ENCODE measurements at regions not wholly inside any gene's neighbourhood (a gene's known extent, or its start where the extent isn't known, plus 50 kb on each side); places are given as distances from the start of the nearest gene placed in this dataset.

- no peaks in the 10 kb centered on the region for H3K36me3 ChIP-seq (ENCODE audit: control insufficient read depth, insufficient read depth, low read length)
- no peaks in the 10 kb centered on the region for H3K79me2 ChIP-seq (ENCODE audit: control insufficient read depth, insufficient read depth, low read length)
- H2AFZ ChIP-seq (ENCODE audit: low read depth, low read length), result no peak overlapping the region
- intact Hi-C loops (cut with micrococcal nuclease) (no loop called here), in situ Hi-C loops (cut with MboI) (no loop called here)
- no peak overlapping the region for H3K9ac ChIP-seq (ENCODE audit: insufficient read depth in 1 of 2, low read depth in 2 of 2, low read length in 2 of 2)
- DNase-seq (ENCODE audit: extremely low read depth in 1 of 4, low spot score in 3 of 4) (no peak), ATAC-seq (no peak), FAIRE-seq (no peak)
- H3K27ac ChIP-seq (ENCODE audit: extremely low read depth, low read depth, low read length), result no peak overlapping the region
- WGBS (ENCODE audit: insufficient coverage, low coverage, missing lambda C conversion rate), result 0% methylated on average over 3 of the region's 3 CpGs
- no peak overlapping the region for H3K4me3 ChIP-seq
- no peaks in the 10 kb centered on the region for H4K20me1 ChIP-seq (replicated peaks; ENCODE audit: control insufficient read depth, insufficient read depth, low read length)
- 0 out of 2 replicates have a peak, but pooled peaks cover 3% of the 10 kb centered on the region for H3K9me3 ChIP-seq (replicated peaks; ENCODE audit: control insufficient read depth, insufficient read depth, low read depth, low read length)
- H3K27me3 ChIP-seq (ENCODE audit: control insufficient read depth in 2 of 2, insufficient read depth in 2 of 2, low read length in 2 of 2), result no peaks in the 10 kb centered on the region
- H3K9me1 ChIP-seq (ENCODE audit: control insufficient read depth, insufficient read depth, low read length), result no peaks in the 10 kb centered on the region
- ChIA-PET CTCF (ENCODE audit: low intra/inter-chr PET ratio) (no interaction called here), POLR2A (no interaction called here)
- no peak overlapping the region for H3K4me2 ChIP-seq (ENCODE audit: insufficient read depth, low read length)
- BruUV-seq (replicated peaks), result no TSS peak
- no peaks in the 10 kb centered on the region for H3K4me1 ChIP-seq (replicated peaks in 1 of 2; ENCODE audit: control insufficient read depth in 2 of 2, insufficient read depth in 2 of 2, low read length in 2 of 2)
- TF ChIP-seq ZNF347 (CRISPR knock-in tag; IDR thresholded peaks at IDR 0.05; ENCODE audit: low read depth) (no peak), RBM34 (IDR thresholded peaks at IDR 0.05; ENCODE audit: borderline replicate concordance, insufficient read depth, low read length) (no peak), CEBPB (tag; IDR thresholded peaks at IDR 0.05) (no peak), ZMIZ1 (IDR thresholded peaks at IDR 0.05; ENCODE audit: low read depth in 2 of 2, low read length in 2 of 2) (no peak), RBM17 (IDR thresholded peaks at IDR 0.05; ENCODE audit: borderline replicate concordance, low read depth, low read length) (no peak), EGR1 (conservative IDR thresholded peaks at IDR 0.05) (no peak), ZNF121 (CRISPR knock-in tag; conservative IDR thresholded peaks at IDR 0.05) (no peak), TAF7 (tag; IDR thresholded peaks at IDR 0.05) (no peak), SRSF3 (IDR thresholded peaks at IDR 0.05; ENCODE audit: insufficient read depth, low read length) (no peak), ZNF431 (CRISPR knock-in tag; IDR thresholded peaks at IDR 0.05) (no peak), ZNF830 (CRISPR knock-in tag; IDR thresholded peaks at IDR 0.05) (no peak), ELK1 (CRISPR knock-in tag; IDR thresholded peaks at IDR 0.05) (no peak), HOXB6 (CRISPR knock-in tag; IDR thresholded peaks at IDR 0.05; ENCODE audit: borderline replicate concordance) (no peak), KLF10 (CRISPR knock-in tag; IDR thresholded peaks at IDR 0.05) (no peak), ZNF589 (CRISPR knock-in tag; IDR thresholded peaks at IDR 0.05; ENCODE audit: low read depth) (no peak)
Observed at GRCh38 chr2:149924549-149925213, 337.1 kb upstream of the MMADHC start.

Measured in K562 (cell line).